GM18951 (cell line): ENCODE measurements at regions not wholly inside any gene's neighbourhood (a gene's known extent, or its start where the extent isn't known, plus 50 kb on each side); places are given as distances from the start of the nearest gene placed in this dataset.

ENCODE experiments used
- POLR2A ChIP-seq: IDR thresholded peaks from 4 replicates; pipeline ENCODE4 v1.6.1; 2011; ENCODE audit warnings: mild to moderate bottlenecking; ENCODE audit not compliant: insufficient read length, insufficient read depth; ENCODE audit errors: extremely low read depth
- in situ Hi-C: fragments of 300-500 bp; cut with MboI; formaldehyde crosslinking; loops from one replicate; pipeline ENCODE4 v1.12.0; 2022; ENCODE audit warnings: low sequenced_read_pairs, mixed read lengths, inconsistent platforms; ENCODE audit not compliant: unreplicated experiment

- no peak for TF ChIP-seq POLR2A
- in situ Hi-C loops, result no loop called here
Observed at GRCh38 chr2:13018490-13018889, 301.8 kb downstream of the TRIB2 start.

GRCh38 chr2:13019781-13020180, 303.0 kb downstream of the TRIB2 start:
- in situ Hi-C loops, result no loop called here
- no peak for TF ChIP-seq POLR2A

- no peak for TF ChIP-seq POLR2A
- in situ Hi-C loops, result no loop called here
Observed at GRCh38 chr2:13020469-13020868, 303.7 kb downstream of the TRIB2 start.

- in situ Hi-C loops, result no loop called here
- TF ChIP-seq POLR2A, result no peak
Observed at GRCh38 chr2:13021470-13021957, 304.8 kb downstream of the TRIB2 start.

DNA sequence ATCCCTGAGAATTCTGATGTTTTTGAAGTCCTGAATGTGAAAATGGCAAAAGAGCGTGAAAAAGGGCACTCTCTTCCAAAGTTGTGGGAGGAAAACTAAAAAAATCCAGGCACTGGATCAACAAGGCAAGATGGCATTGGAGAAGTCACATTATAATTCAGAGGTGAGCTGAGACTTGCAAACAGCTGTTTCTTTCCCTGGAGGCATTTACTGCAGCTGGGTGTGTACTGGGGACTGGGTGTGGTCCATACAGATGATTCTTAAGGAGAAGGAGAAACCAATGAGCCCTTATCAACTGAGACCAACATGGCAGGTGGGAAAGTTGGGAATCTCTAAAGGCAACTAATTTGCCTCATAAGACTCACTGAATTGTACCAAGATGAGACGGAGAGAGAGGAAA, 313.9 kb downstream of the TRIB2 start:
- in situ Hi-C loops, result no loop called here

DNA sequence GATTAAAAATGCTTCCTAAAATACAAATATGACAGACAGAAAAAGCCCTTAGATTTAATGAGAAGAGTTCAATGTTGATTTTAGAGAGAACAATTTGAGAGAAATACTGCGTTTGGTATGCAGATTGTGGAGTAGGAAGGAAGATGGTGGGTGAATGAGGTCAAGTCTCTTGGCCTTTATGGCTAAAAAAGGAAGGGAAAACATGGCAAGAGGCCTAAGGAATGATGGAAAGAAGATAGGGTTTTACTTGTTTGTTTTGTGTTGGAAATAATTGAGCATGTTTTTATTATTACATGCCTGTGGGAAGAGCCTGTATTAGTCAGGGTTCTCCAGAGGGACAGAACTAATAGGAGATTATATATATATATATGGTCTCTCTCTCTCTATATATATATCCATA, 318.1 kb downstream of the TRIB2 start:
- in situ Hi-C loops, result no loop called here
- TF ChIP-seq POLR2A, result no peak

More for the DNA sequence above, 313.9 kb downstream of the TRIB2 start:
- no peak for TF ChIP-seq POLR2A

DNA sequence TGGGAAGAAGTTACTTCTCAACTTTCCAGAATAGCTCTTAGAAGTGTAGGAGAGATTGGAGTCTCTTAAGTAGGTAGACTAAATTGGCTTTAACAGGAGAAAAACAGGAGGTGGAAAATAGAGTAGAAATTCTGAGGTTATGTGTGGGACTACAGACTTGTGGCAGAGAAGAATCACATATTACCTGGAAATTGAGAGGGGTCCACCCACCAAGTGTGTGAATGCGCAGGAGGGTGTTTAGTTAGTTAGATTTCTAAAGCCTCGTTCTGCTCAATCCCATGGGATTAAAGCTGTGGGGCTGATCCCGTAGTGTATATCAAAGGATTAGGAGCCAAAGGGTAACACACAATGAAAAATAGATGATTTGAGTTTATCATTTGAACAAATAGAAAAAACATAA, 319.1 kb downstream of the TRIB2 start:
- TF ChIP-seq POLR2A, result no peak
- in situ Hi-C loops, result no loop called here

- in situ Hi-C loops, result no loop called here
- TF ChIP-seq POLR2A, result no peak
Observed at GRCh38 chr2:13040043-13040442, 323.3 kb downstream of the TRIB2 start.

DNA sequence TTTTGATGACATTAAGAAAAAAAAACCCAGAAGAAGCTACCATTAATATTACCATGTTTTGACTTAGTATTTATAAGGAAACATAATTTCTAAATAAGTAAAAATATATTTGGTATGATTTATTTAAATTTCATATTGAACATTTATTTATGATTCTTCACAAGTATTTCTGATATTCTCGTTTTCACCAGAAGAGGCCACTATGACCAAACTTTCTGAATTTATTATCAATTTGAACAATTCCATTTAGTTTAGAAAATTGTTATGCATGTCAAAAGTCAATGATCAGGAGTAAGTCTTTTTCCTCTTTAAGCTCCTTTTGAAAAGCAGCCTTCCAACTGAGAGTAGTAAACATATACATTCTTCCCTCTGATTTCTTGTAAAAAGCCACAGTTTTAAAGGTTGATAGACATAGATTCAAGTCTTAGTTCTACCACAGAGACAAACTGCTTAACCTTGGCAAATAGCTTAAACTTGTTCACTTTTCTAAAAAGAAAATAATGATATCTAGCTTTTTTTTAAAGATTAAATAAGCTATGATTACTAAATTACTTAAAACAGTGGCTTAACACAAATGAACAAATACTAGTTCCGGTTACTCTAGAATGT, 329.9 kb downstream of the TRIB2 start:
- in situ Hi-C loops, result no loop called here
- no peak for TF ChIP-seq POLR2A

DNA sequence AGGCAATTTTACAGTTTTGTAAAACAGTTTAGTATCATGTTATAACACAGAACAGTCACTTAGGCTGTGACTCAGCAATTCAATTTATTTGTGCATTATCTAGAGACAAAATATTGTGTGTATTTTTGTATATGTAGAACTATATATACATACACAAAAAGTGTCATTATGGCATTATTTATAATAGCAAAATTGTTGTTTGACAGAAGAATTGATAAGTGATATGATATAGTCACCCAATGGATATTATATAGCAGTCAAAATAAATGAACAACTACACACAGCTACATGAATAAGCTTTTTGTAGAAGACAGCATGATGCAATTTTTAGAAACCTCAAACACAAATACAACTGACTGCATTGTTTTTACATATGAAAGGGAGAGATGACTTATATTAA, 334.0 kb downstream of the TRIB2 start:
- in situ Hi-C loops, result no loop called here
- TF ChIP-seq POLR2A, result no peak

DNA sequence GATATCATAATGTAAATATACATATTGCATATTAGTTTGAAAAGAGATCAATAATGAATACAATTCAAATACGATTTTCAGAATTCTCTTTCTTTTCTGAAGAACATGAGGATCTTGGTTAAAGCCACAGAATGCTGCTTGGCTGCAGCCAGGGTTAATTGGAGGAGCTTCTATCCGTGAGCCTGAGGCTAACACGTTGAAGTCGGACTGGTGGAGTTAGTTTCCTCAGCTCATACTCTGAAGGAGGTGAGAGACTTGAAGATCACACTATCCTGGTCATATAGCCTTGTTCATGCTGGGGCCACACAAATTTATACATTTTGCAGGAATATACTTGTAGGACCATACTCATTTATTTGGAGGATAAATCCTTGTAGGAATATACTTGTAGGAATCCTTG, 335.8 kb downstream of the TRIB2 start:
- no peak for TF ChIP-seq POLR2A
- in situ Hi-C loops, result no loop called here

GRCh38 chr2:13056259-13056843, 339.6 kb downstream of the TRIB2 start:
- no peak for TF ChIP-seq POLR2A
- in situ Hi-C loops, result no loop called here

GRCh38 chr2:13057671-13058070, 340.9 kb downstream of the TRIB2 start:
- in situ Hi-C loops, result no loop called here
- TF ChIP-seq POLR2A, result no peak

DNA sequence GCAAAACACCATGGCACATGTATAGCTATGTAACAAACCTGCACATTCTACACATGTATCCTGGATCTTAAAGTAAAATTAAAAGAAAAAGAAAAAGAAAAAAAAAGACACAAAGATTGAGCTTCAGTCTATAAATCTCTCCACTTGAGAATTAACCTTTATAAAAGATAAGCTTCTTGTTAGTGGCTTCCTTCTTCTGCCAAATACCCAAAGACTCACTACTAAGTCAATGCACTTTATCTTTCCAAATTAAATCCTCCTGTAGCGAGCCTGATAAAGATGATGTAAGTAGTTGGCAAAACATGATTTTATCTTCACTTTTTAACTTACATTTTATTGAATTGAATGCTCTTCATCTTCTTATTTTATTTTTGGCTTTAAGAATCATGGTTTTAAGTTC, 349.9 kb downstream of the TRIB2 start:
- no peak for TF ChIP-seq POLR2A
- in situ Hi-C loops, result no loop called here
